SK-N-SH treated with all-trans-retinoic acid at 6 μM for 48 hours (cell line): ENCODE measurements at regions not wholly inside any gene's neighbourhood (a gene's known extent, or its start where the extent isn't known, plus 50 kb on each side); places are given as distances from the start of the nearest gene placed in this dataset.

Experiments
- ATAC-seq: fragments of 200-7000 bp; cut with Tn5 transposase; 3 replicates; pipeline ENCODE4 v1.9.1; 2020; ENCODE audit warnings: mild to moderate bottlenecking, moderate library complexity
- ARNTL ChIP-seq: fragments of 450-650 bp; formaldehyde crosslinking; IDR thresholded peaks from 2 replicates; pipeline ENCODE4 v1.5.0; 2020; ENCODE audit warnings: low read depth, mild to moderate bottlenecking, moderate library complexity, borderline replicate concordance
- BACH2 ChIP-seq: fragments of 250-450 bp; sonication (Bioruptor Pico); IDR thresholded peaks from 2 replicates; pipeline ENCODE4 v1.9.0; 2021; ENCODE audit warnings: mild to moderate bottlenecking, borderline replicate concordance
- CSDC2 ChIP-seq: fragments of 250-450 bp; sonication (Bioruptor Pico); IDR thresholded peaks from 2 replicates; pipeline ENCODE4 v1.5.0; 2020; ENCODE audit warnings: mild to moderate bottlenecking, moderate library complexity
- ESRRG ChIP-seq: fragments of 250-450 bp; sonication (Bioruptor Pico); IDR thresholded peaks from 2 replicates; pipeline ENCODE4 v1.6.1; 2021; ENCODE audit warnings: mild to moderate bottlenecking
- GLIS3 ChIP-seq: fragments of 250-450 bp; sonication (Bioruptor Pico); IDR thresholded peaks from 2 replicates; pipeline ENCODE4 v1.5.0; 2020; ENCODE audit warnings: mild to moderate bottlenecking, moderate library complexity
- ISL1 ChIP-seq: fragments of 250-450 bp; sonication (Bioruptor Pico); IDR thresholded peaks from 2 replicates; pipeline ENCODE4 v2.1.2; 2022; ENCODE audit warnings: mild to moderate bottlenecking, moderate library complexity
- OSR1 ChIP-seq: fragments of 250-450 bp; sonication (Bioruptor Pico); IDR thresholded peaks from 2 replicates; pipeline ENCODE4 v1.8.0; 2022; ENCODE audit warnings: moderate library complexity, mild to moderate bottlenecking, inconsistent platforms
- PPARA ChIP-seq: fragments of 250-450 bp; sonication (Bioruptor Pico); IDR thresholded peaks from 2 replicates; pipeline ENCODE4 v1.5.0; 2020; ENCODE audit warnings: mild to moderate bottlenecking, borderline replicate concordance
- RARB ChIP-seq: fragments of 250-450 bp; sonication (Bioruptor Pico); IDR thresholded peaks from 2 replicates; pipeline ENCODE4 v1.8.0; 2021; ENCODE audit warnings: mild to moderate bottlenecking, moderate library complexity
- SNAI2 ChIP-seq: fragments of 250-450 bp; sonication (Bioruptor Pico); IDR thresholded peaks from 2 replicates; pipeline ENCODE4 v1.5.0; 2020; ENCODE audit warnings: mild to moderate bottlenecking, moderate library complexity
- TCF4 ChIP-seq: fragments of 250-450 bp; sonication (Bioruptor Pico); IDR thresholded peaks from 2 replicates; pipeline ENCODE4 v1.8.0; 2021; ENCODE audit warnings: mild to moderate bottlenecking, moderate library complexity, borderline replicate concordance
- TOX ChIP-seq: fragments of 250-450 bp; sonication (Bioruptor Pico); IDR thresholded peaks from 2 replicates; pipeline ENCODE4 v1.8.0; 2021; ENCODE audit warnings: mild to moderate bottlenecking, moderate library complexity, borderline replicate concordance
- ZC3H10 ChIP-seq: fragments of 250-450 bp; sonication (Bioruptor Pico); IDR thresholded peaks from 2 replicates; pipeline ENCODE4 v1.5.1; 2021; ENCODE audit warnings: mild to moderate bottlenecking, moderate library complexity
- ZFP3 ChIP-seq: fragments of 250-450 bp; sonication (Bioruptor Pico); IDR thresholded peaks from 2 replicates; pipeline ENCODE4 v1.5.0; 2020; ENCODE audit warnings: mild to moderate bottlenecking, moderate library complexity
- ZFP30 ChIP-seq: fragments of 450-650 bp; formaldehyde crosslinking; IDR thresholded peaks from 2 replicates; pipeline ENCODE4 v1.5.0; 2022; ENCODE audit warnings: mild to moderate bottlenecking, moderate library complexity
- ZNF565 ChIP-seq: fragments of 450-650 bp; formaldehyde crosslinking; conservative IDR thresholded peaks from 2 replicates; pipeline ENCODE4 v1.5.0; 2020; ENCODE audit warnings: low read depth, mild to moderate bottlenecking, moderate library complexity
- ZNF70 ChIP-seq: fragments of 450-650 bp; formaldehyde crosslinking; IDR thresholded peaks from 2 replicates; pipeline ENCODE4 v1.5.0; 2020; ENCODE audit warnings: mild to moderate bottlenecking, moderate library complexity
- TF ChIP-seq, protein P1 (sequence below): fragments of 250-450 bp; sonication (Bioruptor Pico); IDR thresholded peaks from 2 replicates; pipeline ENCODE4 v1.5.0; 2020; ENCODE audit warnings: mild to moderate bottlenecking, moderate library complexity
- TF ChIP-seq, protein P2 (sequence below): fragments of 250-450 bp; sonication (Bioruptor Pico); IDR thresholded peaks from 2 replicates; pipeline ENCODE4 v1.8.0; 2020; ENCODE audit warnings: mild to moderate bottlenecking, moderate library complexity, borderline replicate concordance
- TF ChIP-seq, protein P3 (sequence below): fragments of 250-450 bp; sonication (Bioruptor Pico); IDR thresholded peaks from 2 replicates; pipeline ENCODE4 v1.8.0; 2021; ENCODE audit warnings: low read depth, mild to moderate bottlenecking, moderate library complexity, borderline replicate concordance
- TF ChIP-seq, protein P4 (sequence below): fragments of 250-450 bp; sonication (Bioruptor Pico); IDR thresholded peaks from 2 replicates; pipeline ENCODE4 v1.5.1; 2021; ENCODE audit warnings: mild to moderate bottlenecking, moderate library complexity

DNA sequence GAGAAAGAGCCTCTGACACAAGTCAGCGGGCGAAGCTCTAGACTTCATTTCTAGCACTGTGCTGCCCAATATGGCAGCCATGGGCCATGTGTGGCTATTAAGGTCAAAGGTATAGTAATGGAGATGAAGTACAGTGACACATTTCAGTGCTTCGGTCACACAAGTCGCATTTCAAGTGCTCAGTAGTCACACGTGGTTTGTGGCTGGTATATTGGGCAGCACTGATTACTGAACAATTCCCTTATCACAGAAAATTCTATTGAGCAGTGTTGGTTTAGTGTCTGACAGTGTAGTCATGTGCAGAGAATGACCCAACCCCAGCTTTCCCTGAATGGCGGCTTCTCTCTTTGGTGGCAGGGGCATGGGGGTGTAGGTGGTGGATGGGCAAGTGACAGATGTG is 84.9 kb upstream of the SDK2 start:
- no peak for ATAC-seq
- TF ChIP-seq ZFP3 (CRISPR knock-in tag): no peak
- no peak for TF ChIP-seq ZNF565
- no peak for TF ChIP-seq GLIS3 (CRISPR knock-in tag)
- TF ChIP-seq ZFP30 (CRISPR knock-in tag): no peak
- TF ChIP-seq ZC3H10 (CRISPR knock-in tag): no peak
- no peak for TF ChIP-seq ZNF70 (CRISPR knock-in tag)
- no peak for TF ChIP-seq ARNTL
- TF ChIP-seq, protein P1, sequence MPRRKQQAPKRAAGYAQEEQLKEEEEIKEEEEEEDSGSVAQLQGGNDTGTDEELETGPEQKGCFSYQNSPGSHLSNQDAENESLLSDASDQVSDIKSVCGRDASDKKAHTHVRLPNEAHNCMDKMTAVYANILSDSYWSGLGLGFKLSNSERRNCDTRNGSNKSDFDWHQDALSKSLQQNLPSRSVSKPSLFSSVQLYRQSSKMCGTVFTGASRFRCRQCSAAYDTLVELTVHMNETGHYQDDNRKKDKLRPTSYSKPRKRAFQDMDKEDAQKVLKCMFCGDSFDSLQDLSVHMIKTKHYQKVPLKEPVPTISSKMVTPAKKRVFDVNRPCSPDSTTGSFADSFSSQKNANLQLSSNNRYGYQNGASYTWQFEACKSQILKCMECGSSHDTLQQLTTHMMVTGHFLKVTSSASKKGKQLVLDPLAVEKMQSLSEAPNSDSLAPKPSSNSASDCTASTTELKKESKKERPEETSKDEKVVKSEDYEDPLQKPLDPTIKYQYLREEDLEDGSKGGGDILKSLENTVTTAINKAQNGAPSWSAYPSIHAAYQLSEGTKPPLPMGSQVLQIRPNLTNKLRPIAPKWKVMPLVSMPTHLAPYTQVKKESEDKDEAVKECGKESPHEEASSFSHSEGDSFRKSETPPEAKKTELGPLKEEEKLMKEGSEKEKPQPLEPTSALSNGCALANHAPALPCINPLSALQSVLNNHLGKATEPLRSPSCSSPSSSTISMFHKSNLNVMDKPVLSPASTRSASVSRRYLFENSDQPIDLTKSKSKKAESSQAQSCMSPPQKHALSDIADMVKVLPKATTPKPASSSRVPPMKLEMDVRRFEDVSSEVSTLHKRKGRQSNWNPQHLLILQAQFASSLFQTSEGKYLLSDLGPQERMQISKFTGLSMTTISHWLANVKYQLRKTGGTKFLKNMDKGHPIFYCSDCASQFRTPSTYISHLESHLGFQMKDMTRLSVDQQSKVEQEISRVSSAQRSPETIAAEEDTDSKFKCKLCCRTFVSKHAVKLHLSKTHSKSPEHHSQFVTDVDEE (CRISPR knock-in tag): no peak
- TF ChIP-seq BACH2 (CRISPR knock-in tag): no peak
- TF ChIP-seq ESRRG (CRISPR knock-in tag): no peak
- no peak for TF ChIP-seq ISL1 (CRISPR knock-in tag)
- no peak for TF ChIP-seq PPARA (CRISPR knock-in tag)
- TF ChIP-seq, protein P2, sequence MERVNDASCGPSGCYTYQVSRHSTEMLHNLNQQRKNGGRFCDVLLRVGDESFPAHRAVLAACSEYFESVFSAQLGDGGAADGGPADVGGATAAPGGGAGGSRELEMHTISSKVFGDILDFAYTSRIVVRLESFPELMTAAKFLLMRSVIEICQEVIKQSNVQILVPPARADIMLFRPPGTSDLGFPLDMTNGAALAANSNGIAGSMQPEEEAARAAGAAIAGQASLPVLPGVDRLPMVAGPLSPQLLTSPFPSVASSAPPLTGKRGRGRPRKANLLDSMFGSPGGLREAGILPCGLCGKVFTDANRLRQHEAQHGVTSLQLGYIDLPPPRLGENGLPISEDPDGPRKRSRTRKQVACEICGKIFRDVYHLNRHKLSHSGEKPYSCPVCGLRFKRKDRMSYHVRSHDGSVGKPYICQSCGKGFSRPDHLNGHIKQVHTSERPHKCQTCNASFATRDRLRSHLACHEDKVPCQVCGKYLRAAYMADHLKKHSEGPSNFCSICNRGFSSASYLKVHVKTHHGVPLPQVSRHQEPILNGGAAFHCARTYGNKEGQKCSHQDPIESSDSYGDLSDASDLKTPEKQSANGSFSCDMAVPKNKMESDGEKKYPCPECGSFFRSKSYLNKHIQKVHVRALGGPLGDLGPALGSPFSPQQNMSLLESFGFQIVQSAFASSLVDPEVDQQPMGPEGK (CRISPR knock-in tag): no peak
- TF ChIP-seq OSR1 (CRISPR knock-in tag): no peak
- TF ChIP-seq CSDC2 (CRISPR knock-in tag): no peak

DNA sequence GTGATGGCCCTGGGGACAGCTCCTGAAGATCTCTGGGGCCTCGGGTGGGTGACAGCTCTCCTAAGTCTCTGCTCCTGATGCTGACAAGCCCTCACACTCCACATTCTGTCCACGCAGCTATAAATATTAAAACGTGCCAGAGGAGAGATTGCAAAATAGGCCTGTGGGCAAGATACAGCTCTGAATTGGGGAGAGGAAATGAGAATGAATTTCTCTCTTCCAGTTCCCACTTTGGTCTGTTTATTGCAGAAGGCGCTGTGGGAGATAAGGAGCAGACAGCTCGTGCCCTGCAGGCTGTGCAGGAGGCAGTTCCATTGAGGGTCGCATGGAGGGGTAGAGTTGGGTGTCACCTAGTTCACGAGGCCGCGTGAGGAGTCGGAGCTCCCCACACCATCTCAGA is 87.5 kb upstream of the SDK2 start:
- TF ChIP-seq OSR1 (CRISPR knock-in tag) (no peak), ZNF70 (CRISPR knock-in tag) (no peak), ZFP3 (CRISPR knock-in tag) (no peak), TOX (CRISPR knock-in tag) (no peak), ZNF565 (no peak)
- TF ChIP-seq, protein P2 (CRISPR knock-in tag): no peak
- TF ChIP-seq, all 23 proteins: peak for 0
- no peak for ATAC-seq

DNA sequence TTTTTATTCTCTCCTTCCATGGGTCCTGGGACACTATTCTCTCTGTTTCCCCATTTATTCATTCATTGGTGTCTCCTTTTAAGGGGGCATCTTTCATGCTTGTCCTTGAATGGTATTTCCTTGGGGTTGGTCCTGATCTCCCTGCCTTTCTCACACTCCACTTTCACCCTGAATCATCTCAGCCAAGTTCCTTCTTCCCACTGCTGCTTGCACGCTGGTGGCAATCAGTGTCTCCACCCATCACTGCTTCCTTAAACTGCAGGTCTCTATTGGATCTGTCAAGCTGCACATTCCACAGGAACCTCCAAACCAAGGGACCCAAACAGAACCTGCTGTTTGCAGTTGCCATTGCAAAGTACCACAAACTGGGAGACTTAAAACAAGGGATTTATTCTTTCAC is 89.3 kb upstream of the SDK2 start:
- no peak for TF ChIP-seq ARNTL
- no peak for TF ChIP-seq SNAI2 (CRISPR knock-in tag)
- TF ChIP-seq ZFP30 (CRISPR knock-in tag): no peak
- TF ChIP-seq ZC3H10 (CRISPR knock-in tag): no peak
- TF ChIP-seq TOX (CRISPR knock-in tag): no peak
- no peak for TF ChIP-seq CSDC2 (CRISPR knock-in tag)
- no peak for TF ChIP-seq ZNF565
- TF ChIP-seq BACH2 (CRISPR knock-in tag): no peak
- no peak for TF ChIP-seq TCF4 (CRISPR knock-in tag)
- TF ChIP-seq ESRRG (CRISPR knock-in tag): no peak
- TF ChIP-seq, protein P3, sequence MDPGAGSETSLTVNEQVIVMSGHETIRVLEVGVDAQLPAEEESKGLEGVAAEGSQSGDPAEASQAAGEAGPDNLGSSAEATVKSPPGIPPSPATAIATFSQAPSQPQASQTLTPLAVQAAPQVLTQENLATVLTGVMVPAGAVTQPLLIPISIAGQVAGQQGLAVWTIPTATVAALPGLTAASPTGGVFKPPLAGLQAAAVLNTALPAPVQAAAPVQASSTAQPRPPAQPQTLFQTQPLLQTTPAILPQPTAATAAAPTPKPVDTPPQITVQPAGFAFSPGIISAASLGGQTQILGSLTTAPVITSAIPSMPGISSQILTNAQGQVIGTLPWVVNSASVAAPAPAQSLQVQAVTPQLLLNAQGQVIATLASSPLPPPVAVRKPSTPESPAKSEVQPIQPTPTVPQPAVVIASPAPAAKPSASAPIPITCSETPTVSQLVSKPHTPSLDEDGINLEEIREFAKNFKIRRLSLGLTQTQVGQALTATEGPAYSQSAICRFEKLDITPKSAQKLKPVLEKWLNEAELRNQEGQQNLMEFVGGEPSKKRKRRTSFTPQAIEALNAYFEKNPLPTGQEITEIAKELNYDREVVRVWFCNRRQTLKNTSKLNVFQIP (CRISPR knock-in tag): no peak
- TF ChIP-seq GLIS3 (CRISPR knock-in tag): no peak
- TF ChIP-seq, protein P1 (CRISPR knock-in tag): no peak
- no peak for TF ChIP-seq PPARA (CRISPR knock-in tag)
- TF ChIP-seq, protein P4, sequence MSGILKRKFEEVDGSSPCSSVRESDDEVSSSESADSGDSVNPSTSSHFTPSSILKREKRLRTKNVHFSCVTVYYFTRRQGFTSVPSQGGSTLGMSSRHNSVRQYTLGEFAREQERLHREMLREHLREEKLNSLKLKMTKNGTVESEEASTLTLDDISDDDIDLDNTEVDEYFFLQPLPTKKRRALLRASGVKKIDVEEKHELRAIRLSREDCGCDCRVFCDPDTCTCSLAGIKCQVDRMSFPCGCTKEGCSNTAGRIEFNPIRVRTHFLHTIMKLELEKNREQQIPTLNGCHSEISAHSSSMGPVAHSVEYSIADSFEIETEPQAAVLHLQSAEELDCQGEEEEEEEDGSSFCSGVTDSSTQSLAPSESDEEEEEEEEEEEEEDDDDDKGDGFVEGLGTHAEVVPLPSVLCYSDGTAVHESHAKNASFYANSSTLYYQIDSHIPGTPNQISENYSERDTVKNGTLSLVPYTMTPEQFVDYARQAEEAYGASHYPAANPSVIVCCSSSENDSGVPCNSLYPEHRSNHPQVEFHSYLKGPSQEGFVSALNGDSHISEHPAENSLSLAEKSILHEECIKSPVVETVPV (CRISPR knock-in tag): no peak
- TF ChIP-seq, protein P2 (CRISPR knock-in tag): no peak
- TF ChIP-seq RARB (CRISPR knock-in tag): no peak
- no peak for ATAC-seq
